SH-SY5Y (cell line): ENCODE measurements at regions not wholly inside any gene's neighbourhood (a gene's known extent, or its start where the extent isn't known, plus 50 kb on each side); places are given as distances from the start of the nearest gene placed in this dataset.

Source experiments
- GATA2 ChIP-seq: IDR thresholded peaks from 2 replicates; pipeline ENCODE4 v1.6.1; 2011; ENCODE audit warnings: mild to moderate bottlenecking, low read depth, low read length
- GATA3 ChIP-seq: IDR thresholded peaks from 2 replicates; pipeline ENCODE4 v1.6.1; 2011; ENCODE audit warnings: low read depth, mild to moderate bottlenecking, low read length, moderate library complexity

DNA sequence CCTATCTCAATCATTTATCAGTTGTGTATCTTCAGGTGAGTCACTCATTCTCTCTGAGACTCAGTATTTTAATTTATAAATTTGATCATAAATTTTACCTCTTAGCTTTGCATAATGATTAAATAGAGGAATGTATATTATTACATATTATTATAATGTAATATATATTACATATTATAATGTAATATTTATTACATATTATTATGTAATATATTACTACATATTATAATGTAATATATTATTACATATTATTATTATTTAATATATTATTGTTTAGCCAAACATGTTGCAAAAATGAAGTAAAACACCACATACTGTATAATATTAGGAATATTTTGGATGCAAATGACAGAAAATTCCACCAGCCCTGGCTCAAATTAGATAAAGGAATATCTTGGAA, 104.7 kb upstream of the NFIA start:
- TF ChIP-seq GATA3 (no peak), GATA2 (no peak)
